AG04449 (cell line): ENCODE measurements at regions not wholly inside any gene's neighbourhood (a gene's known extent, or its start where the extent isn't known, plus 50 kb on each side); places are given as distances from the start of the nearest gene placed in this dataset.

ENCODE experiments used
- CTCF ChIA-PET: fragments of 350-600 bp; formaldehyde crosslinking; extraction: SDS; loops from one replicate; lab custom pipeline; 2021; ENCODE audit warnings: antibody characterized with exemption; lab: Yijun Ruan, JAX
- POLR2A ChIA-PET: fragments of 400-600, 350-600 bp; formaldehyde crosslinking; extraction: SDS; loops from one replicate; lab custom pipeline; 2020; ENCODE audit warnings: antibody characterized with exemption, inconsistent platforms; lab: Yijun Ruan, JAX
- DNase-seq: peaks from one replicate; pipeline ENCODE4 v3.0.0-alpha.2; 2010; ENCODE audit warnings: low read depth, low spot score
- H3K4me3 ChIP-seq: 2 replicates; pipeline ENCODE4 v1.5.1; 2011; ENCODE audit warnings: low read depth, mild to moderate bottlenecking, control low read depth, low read length
- CTCF ChIP-seq: IDR thresholded peaks from one replicate; pipeline ENCODE4 v1.5.1; 2011; ENCODE audit warnings: mild to moderate bottlenecking, moderate library complexity, low read length, control low read depth, inconsistent platforms; ENCODE audit not compliant: insufficient read depth; ENCODE audit errors: missing control alignments

GRCh38 chr3:40593351-40593750 lies 68.6 kb downstream of the ZNF621 start:
- ChIA-PET POLR2A (no interaction called here), CTCF (interaction anchor here (2.2 to 2.3 kb wide), 2 partner anchors 10 to 13 kb away, joined by 17 to 22 read pairs; no protein-coding TSS in a partner anchor)
- no peak for TF ChIP-seq CTCF
- DNase-seq, result peak; percentile 53
- H3K4me3 ChIP-seq, result no peak overlapping the region

GRCh38 chr3:40597441-40597840 lies 72.7 kb downstream of the ZNF621 start:
- POLR2A ChIA-PET, result interaction anchor here (1.2 kb wide), 1 partner anchor 602 kb away, joined by 3 read pairs; the partner anchor contains the start of gene CTNNB1
- DNase-seq, result no peak
- CTCF ChIA-PET, result interaction anchor here (0.8 kb wide), 1 partner anchor 17 kb away, joined by 3 read pairs; no protein-coding TSS in a partner anchor
- H3K4me3 ChIP-seq, result no peak overlapping the region
- TF ChIP-seq CTCF, result no peak

- ChIA-PET POLR2A (interaction anchor here (1.2 kb wide), 1 partner anchor 601 kb away, joined by 3 read pairs; the partner anchor contains the start of gene CTNNB1), CTCF (interaction anchor here (0.8 kb wide), 1 partner anchor 20 kb away, joined by 3 read pairs; no protein-coding TSS in a partner anchor)
- no peak for TF ChIP-seq CTCF
- no peak overlapping the region for H3K4me3 ChIP-seq
- no peak for DNase-seq
Measured at GRCh38 chr3:40598338-40598737, 73.6 kb downstream of the ZNF621 start.

- H3K4me3 ChIP-seq, result no peak overlapping the region
- ChIA-PET CTCF (no interaction called here), POLR2A (no interaction called here)
- TF ChIP-seq CTCF, result no peak
- no peak for DNase-seq
Measured at GRCh38 chr3:40598962-40599361, 74.2 kb downstream of the ZNF621 start.

GRCh38 chr3:40602778-40603385 lies 78.1 kb downstream of the ZNF621 start:
- CTCF ChIA-PET, result interaction anchor here (3.1 to 3.3 kb wide), 2 partner anchors 17 to 22 kb away, joined by 8 to 12 read pairs; no protein-coding TSS in a partner anchor
- POLR2A ChIA-PET, result no interaction called here
- no peak for TF ChIP-seq CTCF
- H3K4me3 ChIP-seq, result no peak overlapping the region
- no peak for DNase-seq

- no peak for TF ChIP-seq CTCF
- CTCF ChIA-PET, result no interaction called here
- POLR2A ChIA-PET, result no interaction called here
- no peak for DNase-seq
- H3K4me3 ChIP-seq, result no peak overlapping the region
Measured at GRCh38 chr3:40605960-40606359, 81.2 kb downstream of the ZNF621 start.
